ENCODE measurements at regions not wholly inside any gene's neighbourhood (a gene's known extent, or its start where the extent isn't known, plus 50 kb on each side); places are given as distances from the start of the nearest gene placed in this dataset.

GRCh38 chr4:62269918-62270317 lies 1069.8 kb downstream of the ADGRL3 start:
- Histone ChIP-seq H3K4me3 (ENCODE audit: low read length in 2 of 2) (no peak overlapping the region), H3K27me3 (ENCODE audit: control insufficient read depth in 2 of 2, insufficient read depth in 1 of 2, low read length in 1 of 2) (no peaks in the 10 kb centered on the region), H3K27ac (ENCODE audit: low read depth in 1 of 2, low read length in 1 of 2) (no peak overlapping the region), H3K36me3 (ENCODE audit: control insufficient read depth in 2 of 2, insufficient read depth in 2 of 2, low read length in 1 of 2) (no peaks in the 10 kb centered on the region), H3K4me1 (ENCODE audit: control insufficient read depth in 2 of 2, insufficient read depth in 2 of 2, low read length in 2 of 2) (no peaks in the 10 kb centered on the region), H3K9me3 (ENCODE audit: control insufficient read depth in 2 of 2, insufficient read depth in 1 of 2, low read length in 1 of 2) (no peaks in the 10 kb centered on the region)
- WGBS, result 94% methylated on average over 4 of the region's 4 CpGs
- no peak for DNase-seq (ENCODE audit: low read depth in 6 of 9, low spot score in 9 of 9)

- Histone ChIP-seq H3K27ac (ENCODE audit: low read depth in 1 of 2, low read length in 1 of 2) (no peak overlapping the region), H3K36me3 (ENCODE audit: control insufficient read depth in 2 of 2, insufficient read depth in 2 of 2, low read length in 1 of 2) (no peaks in the 10 kb centered on the region), H3K4me1 (ENCODE audit: control insufficient read depth in 2 of 2, insufficient read depth in 2 of 2, low read length in 2 of 2) (no peaks in the 10 kb centered on the region), H3K4me3 (ENCODE audit: low read length in 2 of 2) (no peak overlapping the region), H3K9me3 (ENCODE audit: control insufficient read depth in 2 of 2, insufficient read depth in 1 of 2, low read length in 1 of 2) (no peaks in the 10 kb centered on the region), H3K27me3 (ENCODE audit: control insufficient read depth in 2 of 2, insufficient read depth in 1 of 2, low read length in 1 of 2) (no peaks in the 10 kb centered on the region)
- no peak for DNase-seq (ENCODE audit: low read depth in 6 of 9, low spot score in 9 of 9)
These were observed 1063.3 kb downstream of the ADGRL3 start for GRCh38 chr4:62263454-62263853.

GRCh38 chr4:62262676-62263075 lies 1062.5 kb downstream of the ADGRL3 start:
- no peaks in the 10 kb centered on the region for H3K27me3 ChIP-seq (ENCODE audit: control insufficient read depth in 2 of 2, insufficient read depth in 1 of 2, low read length in 1 of 2)
- DNase-seq (ENCODE audit: low read depth in 6 of 9, low spot score in 9 of 9), result no peak
- no peak overlapping the region for H3K27ac ChIP-seq (ENCODE audit: low read depth in 1 of 2, low read length in 1 of 2)
- H3K9me3 ChIP-seq (ENCODE audit: control insufficient read depth in 2 of 2, insufficient read depth in 1 of 2, low read length in 1 of 2), result no peaks in the 10 kb centered on the region
- WGBS, result 92% methylated on average over 1 of the region's 1 CpG
- no peaks in the 10 kb centered on the region for H3K4me1 ChIP-seq (ENCODE audit: control insufficient read depth in 2 of 2, insufficient read depth in 2 of 2, low read length in 2 of 2)
- H3K4me3 ChIP-seq (ENCODE audit: low read length in 2 of 2), result no peak overlapping the region
- no peaks in the 10 kb centered on the region for H3K36me3 ChIP-seq (ENCODE audit: control insufficient read depth in 2 of 2, insufficient read depth in 2 of 2, low read length in 1 of 2)

GRCh38 chr4:62260254-62260653 lies 1060.1 kb downstream of the ADGRL3 start:
- H3K4me3 ChIP-seq (ENCODE audit: low read length in 2 of 2), result no peak overlapping the region
- no peaks in the 10 kb centered on the region for H3K27me3 ChIP-seq (ENCODE audit: control insufficient read depth in 2 of 2, insufficient read depth in 1 of 2, low read length in 1 of 2)
- H3K4me1 ChIP-seq (ENCODE audit: control insufficient read depth in 2 of 2, insufficient read depth in 2 of 2, low read length in 2 of 2), result no peaks in the 10 kb centered on the region
- H3K27ac ChIP-seq (ENCODE audit: low read depth in 1 of 2, low read length in 1 of 2), result no peak overlapping the region
- WGBS, result 91% methylated on average over 3 of the region's 3 CpGs
- DNase-seq (ENCODE audit: low read depth in 6 of 9, low spot score in 9 of 9), result no peak
- no peaks in the 10 kb centered on the region for H3K36me3 ChIP-seq (ENCODE audit: control insufficient read depth in 2 of 2, insufficient read depth in 2 of 2, low read length in 1 of 2)
- no peaks in the 10 kb centered on the region for H3K9me3 ChIP-seq (ENCODE audit: control insufficient read depth in 2 of 2, insufficient read depth in 1 of 2, low read length in 1 of 2)

GRCh38 chr4:62256479-62256878 lies 1056.4 kb downstream of the ADGRL3 start:
- Histone ChIP-seq H3K27me3 (ENCODE audit: control insufficient read depth in 2 of 2, insufficient read depth in 1 of 2, low read length in 1 of 2) (no peaks in the 10 kb centered on the region), H3K4me1 (ENCODE audit: control insufficient read depth in 2 of 2, insufficient read depth in 2 of 2, low read length in 2 of 2) (no peaks in the 10 kb centered on the region), H3K4me3 (ENCODE audit: low read length in 2 of 2) (no peak overlapping the region), H3K9me3 (ENCODE audit: control insufficient read depth in 2 of 2, insufficient read depth in 1 of 2, low read length in 1 of 2) (no peaks in the 10 kb centered on the region), H3K36me3 (ENCODE audit: control insufficient read depth in 2 of 2, insufficient read depth in 2 of 2, low read length in 1 of 2) (no peaks in the 10 kb centered on the region), H3K27ac (ENCODE audit: low read depth in 1 of 2, low read length in 1 of 2) (no peak overlapping the region)
- DNase-seq (ENCODE audit: low read depth in 6 of 9, low spot score in 9 of 9), result no peak

- Histone ChIP-seq H3K4me1 (ENCODE audit: control insufficient read depth in 2 of 2, insufficient read depth in 2 of 2, low read length in 2 of 2) (no peaks in the 10 kb centered on the region), H3K36me3 (ENCODE audit: control insufficient read depth in 2 of 2, insufficient read depth in 2 of 2, low read length in 1 of 2) (no peaks in the 10 kb centered on the region)
- 97% methylated on average over 1 of the region's 1 CpG for WGBS
These were observed 1052.6 kb downstream of the ADGRL3 start for GRCh38 chr4:62252728-62253127.

GRCh38 chr4:62250100-62250499 lies 1050.0 kb downstream of the ADGRL3 start:
- no peaks in the 10 kb centered on the region for H3K9me3 ChIP-seq (ENCODE audit: control insufficient read depth in 2 of 2, insufficient read depth in 1 of 2, low read length in 1 of 2)
- no peaks in the 10 kb centered on the region for H3K27me3 ChIP-seq (ENCODE audit: control insufficient read depth in 2 of 2, insufficient read depth in 1 of 2, low read length in 1 of 2)
- no peaks in the 10 kb centered on the region for H3K4me1 ChIP-seq (ENCODE audit: control insufficient read depth in 2 of 2, insufficient read depth in 2 of 2, low read length in 2 of 2)
- WGBS, result 92% methylated on average over 5 of the region's 5 CpGs
- DNase-seq (ENCODE audit: low read depth in 6 of 9, low spot score in 9 of 9), result no peak
- H3K36me3 ChIP-seq (ENCODE audit: control insufficient read depth in 2 of 2, insufficient read depth in 2 of 2, low read length in 1 of 2), result no peaks in the 10 kb centered on the region
- no peak overlapping the region for H3K27ac ChIP-seq (ENCODE audit: low read depth in 1 of 2, low read length in 1 of 2)
- no peak overlapping the region for H3K4me3 ChIP-seq (ENCODE audit: low read length in 2 of 2)

More at GRCh38 chr4:62252728-62253127, 1052.6 kb downstream of the ADGRL3 start:
- Histone ChIP-seq H3K27ac (ENCODE audit: low read depth in 1 of 2, low read length in 1 of 2) (no peak overlapping the region), H3K4me3 (ENCODE audit: low read length in 2 of 2) (no peak overlapping the region), H3K9me3 (ENCODE audit: control insufficient read depth in 2 of 2, insufficient read depth in 1 of 2, low read length in 1 of 2) (no peaks in the 10 kb centered on the region), H3K27me3 (ENCODE audit: control insufficient read depth in 2 of 2, insufficient read depth in 1 of 2, low read length in 1 of 2) (no peaks in the 10 kb centered on the region)
- no peak for DNase-seq (ENCODE audit: low read depth in 6 of 9, low spot score in 9 of 9)

- DNase-seq (ENCODE audit: low read depth in 6 of 9, low spot score in 9 of 9), result no peak
- no peaks in the 10 kb centered on the region for H3K27me3 ChIP-seq (ENCODE audit: control insufficient read depth in 2 of 2, insufficient read depth in 1 of 2, low read length in 1 of 2)
- H3K4me1 ChIP-seq (ENCODE audit: control insufficient read depth in 2 of 2, insufficient read depth in 2 of 2, low read length in 2 of 2), result no peaks in the 10 kb centered on the region
- no peak overlapping the region for H3K27ac ChIP-seq (ENCODE audit: low read depth in 1 of 2, low read length in 1 of 2)
- no peak overlapping the region for H3K4me3 ChIP-seq (ENCODE audit: low read length in 2 of 2)
- H3K36me3 ChIP-seq (ENCODE audit: control insufficient read depth in 2 of 2, insufficient read depth in 2 of 2, low read length in 1 of 2), result no peaks in the 10 kb centered on the region
- no peaks in the 10 kb centered on the region for H3K9me3 ChIP-seq (ENCODE audit: control insufficient read depth in 2 of 2, insufficient read depth in 1 of 2, low read length in 1 of 2)
- WGBS, result 87% methylated on average over 1 of the region's 1 CpG
These were observed 1043.8 kb downstream of the ADGRL3 start for GRCh38 chr4:62243895-62244294.

- H3K9me3 ChIP-seq (ENCODE audit: control insufficient read depth in 2 of 2, insufficient read depth in 1 of 2, low read length in 1 of 2), result no peaks in the 10 kb centered on the region
- no peaks in the 10 kb centered on the region for H3K27me3 ChIP-seq (ENCODE audit: control insufficient read depth in 2 of 2, insufficient read depth in 1 of 2, low read length in 1 of 2)
- H3K4me1 ChIP-seq (ENCODE audit: control insufficient read depth in 2 of 2, insufficient read depth in 2 of 2, low read length in 2 of 2), result no peaks in the 10 kb centered on the region
- DNase-seq (ENCODE audit: low read depth in 6 of 9, low spot score in 9 of 9), result no peak
- 80% methylated on average over 4 of the region's 4 CpGs for WGBS
- no peaks in the 10 kb centered on the region for H3K36me3 ChIP-seq (ENCODE audit: control insufficient read depth in 2 of 2, insufficient read depth in 2 of 2, low read length in 1 of 2)
- no peak overlapping the region for H3K4me3 ChIP-seq (ENCODE audit: low read length in 2 of 2)
- H3K27ac ChIP-seq (ENCODE audit: low read depth in 1 of 2, low read length in 1 of 2), result no peak overlapping the region
These were observed 1035.8 kb downstream of the ADGRL3 start for GRCh38 chr4:62235911-62236310.

- no peaks in the 10 kb centered on the region for H3K4me1 ChIP-seq (ENCODE audit: control insufficient read depth in 2 of 2, insufficient read depth in 2 of 2, low read length in 2 of 2)
- no peak overlapping the region for H3K4me3 ChIP-seq (ENCODE audit: low read length in 2 of 2)
- H3K36me3 ChIP-seq (ENCODE audit: control insufficient read depth in 2 of 2, insufficient read depth in 2 of 2, low read length in 1 of 2), result no peaks in the 10 kb centered on the region
- no peaks in the 10 kb centered on the region for H3K9me3 ChIP-seq (ENCODE audit: control insufficient read depth in 2 of 2, insufficient read depth in 1 of 2, low read length in 1 of 2)
- no peak for DNase-seq (ENCODE audit: low read depth in 6 of 9, low spot score in 9 of 9)
- no peak overlapping the region for H3K27ac ChIP-seq (ENCODE audit: low read depth in 1 of 2, low read length in 1 of 2)
- 93% methylated on average over 3 of the region's 3 CpGs for WGBS
- H3K27me3 ChIP-seq (ENCODE audit: control insufficient read depth in 2 of 2, insufficient read depth in 1 of 2, low read length in 1 of 2), result no peaks in the 10 kb centered on the region
These were observed 1032.7 kb downstream of the ADGRL3 start for GRCh38 chr4:62232814-62233213.

Data from thymus (tissue), 11 donors.